ENCODE measurements at regions not wholly inside any gene's neighbourhood (a gene's known extent, or its start where the extent isn't known, plus 50 kb on each side); places are given as distances from the start of the nearest gene placed in this dataset.

GRCh38 chr16:86930001-86930400 lies 351.7 kb downstream of the FOXL1 start:
- no peak for DNase-seq (ENCODE audit: low spot score)

- no peak for DNase-seq (ENCODE audit: low spot score)
Measured at GRCh38 chr16:86930663-86931373, 352.5 kb downstream of the FOXL1 start.

GRCh38 chr16:86931410-86931941 lies 353.1 kb downstream of the FOXL1 start:
- no peak for DNase-seq (ENCODE audit: low spot score)

- no peak for DNase-seq (ENCODE audit: low spot score)
Measured at GRCh38 chr16:86932130-86932982, 354.0 kb downstream of the FOXL1 start.

- no peak for DNase-seq (ENCODE audit: low spot score)
Measured at GRCh38 chr16:86934581-86935375, 356.4 kb downstream of the FOXL1 start.

- no peak for DNase-seq (ENCODE audit: low spot score)
Measured at GRCh38 chr16:86939609-86940008, 361.3 kb downstream of the FOXL1 start.

GRCh38 chr16:86941731-86942130 lies 363.4 kb downstream of the FOXL1 start:
- DNase-seq (ENCODE audit: low spot score): no peak

GRCh38 chr16:86942151-86943051 lies 364.1 kb downstream of the FOXL1 start:
- DNase-seq (ENCODE audit: low spot score): no peak

- no peak for DNase-seq (ENCODE audit: low spot score)
Measured at GRCh38 chr16:86945166-86945900, 367.0 kb downstream of the FOXL1 start.

- no peak for DNase-seq (ENCODE audit: low spot score)
Measured at GRCh38 chr16:86946396-86946795, 368.0 kb downstream of the FOXL1 start.

- DNase-seq (ENCODE audit: low spot score): no peak
Measured at GRCh38 chr16:86946981-86947380, 368.6 kb downstream of the FOXL1 start.

- no peak for DNase-seq (ENCODE audit: low spot score)
Measured at GRCh38 chr16:86948046-86948445, 369.1 kb downstream of the C16orf95 start.

- no peak for DNase-seq (ENCODE audit: low spot score)
Measured at GRCh38 chr16:86949116-86949515, 368.1 kb downstream of the C16orf95 start.

- no peak for DNase-seq (ENCODE audit: low spot score)
Measured at GRCh38 chr16:86949630-86950029, 367.6 kb downstream of the C16orf95 start.

- no peak for DNase-seq (ENCODE audit: low spot score)
Measured at GRCh38 chr16:86951041-86951822, 366.0 kb downstream of the C16orf95 start.

- no peak for DNase-seq (ENCODE audit: low spot score)
Measured at GRCh38 chr16:86951831-86952598, 365.2 kb downstream of the C16orf95 start.

GRCh38 chr16:86952769-86953168 lies 364.4 kb downstream of the C16orf95 start:
- no peak for DNase-seq (ENCODE audit: low spot score)

- no peak for DNase-seq (ENCODE audit: low spot score)
Measured at GRCh38 chr16:86953631-86954391, 363.4 kb downstream of the C16orf95 start.
